ENCODE measurements at regions not wholly inside any gene's neighbourhood (a gene's known extent, or its start where the extent isn't known, plus 50 kb on each side); places are given as distances from the start of the nearest gene placed in this dataset.

DNA sequence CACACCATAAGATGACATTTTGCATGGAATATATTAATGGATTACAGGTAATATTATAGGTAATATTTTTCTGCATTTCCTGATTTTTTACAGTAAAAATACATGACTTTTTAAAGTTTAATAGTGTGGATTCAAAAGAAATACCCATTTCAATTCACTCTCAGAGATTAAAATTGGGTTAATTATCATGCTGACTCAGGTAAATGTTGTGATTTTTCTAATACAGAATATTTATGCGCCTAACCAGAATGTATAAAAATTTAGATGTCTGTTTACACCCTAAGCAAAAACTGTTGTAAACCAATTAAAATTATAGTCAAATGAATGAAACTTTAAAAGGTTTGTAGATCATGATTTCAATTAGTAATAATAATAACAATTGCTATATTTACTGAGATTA lies 117.2 kb upstream of the FLRT2 start:
- DNase-seq = no peak

DNA sequence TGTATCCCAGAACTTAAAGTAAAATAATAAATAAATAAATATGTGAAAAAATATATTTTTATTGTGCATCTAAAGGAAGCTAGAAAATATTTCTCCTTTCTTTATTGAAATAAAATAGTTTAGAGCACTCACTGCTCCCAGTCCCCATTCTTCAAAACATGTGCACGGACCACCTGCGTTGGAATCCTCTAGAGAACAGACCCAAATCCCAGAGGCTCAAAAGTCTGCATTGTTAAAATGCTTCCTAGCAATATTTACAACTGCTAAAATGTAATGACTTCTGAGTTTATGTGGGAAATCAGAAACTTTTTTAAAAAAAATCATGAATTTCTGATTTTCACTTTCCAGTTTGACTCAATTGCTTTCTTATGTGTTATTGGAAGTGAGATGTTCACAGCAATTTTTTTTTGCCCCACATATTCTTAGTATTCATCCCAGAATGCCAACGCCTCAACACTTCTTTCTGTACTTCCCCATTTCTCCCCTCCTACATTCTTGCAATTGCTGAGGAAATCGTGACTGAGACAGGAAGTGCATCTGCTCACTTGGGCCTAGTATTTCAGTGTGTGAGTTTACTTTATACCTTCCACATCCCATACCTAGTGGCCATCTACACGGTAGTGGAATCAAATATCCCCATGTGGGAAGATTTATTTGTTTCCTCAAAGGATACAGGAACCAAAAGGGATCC lies 116.0 kb upstream of the FLRT2 start:
- no peak for DNase-seq

- DNase-seq = peak; percentile 79
Observed at GRCh38 chr14:85415015-85415712, 114.8 kb upstream of the FLRT2 start.

GRCh38 chr14:85416771-85417170 lies 113.2 kb upstream of the FLRT2 start:
- no peak for DNase-seq

- no peak for DNase-seq
Observed at GRCh38 chr14:85417396-85417795, 112.5 kb upstream of the FLRT2 start.

DNA sequence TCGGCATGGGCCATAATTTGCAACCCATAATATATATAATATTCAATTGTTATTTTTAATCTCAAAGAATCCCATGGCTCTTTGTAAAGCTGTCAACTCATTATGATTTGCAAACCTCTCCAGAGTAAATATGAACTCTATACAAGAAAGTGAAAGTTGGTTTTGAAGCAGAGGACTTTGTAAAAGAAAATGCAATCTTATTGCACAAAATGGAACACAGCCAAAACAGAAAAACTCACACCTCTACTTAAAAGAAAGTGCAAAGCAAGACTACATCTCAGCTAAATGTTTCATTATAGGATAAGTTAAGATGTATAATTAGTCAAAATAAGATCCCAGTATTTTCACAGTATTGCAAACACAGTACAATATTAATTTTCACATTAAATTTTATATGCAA lies 111.2 kb upstream of the FLRT2 start:
- no peak for DNase-seq

DNA sequence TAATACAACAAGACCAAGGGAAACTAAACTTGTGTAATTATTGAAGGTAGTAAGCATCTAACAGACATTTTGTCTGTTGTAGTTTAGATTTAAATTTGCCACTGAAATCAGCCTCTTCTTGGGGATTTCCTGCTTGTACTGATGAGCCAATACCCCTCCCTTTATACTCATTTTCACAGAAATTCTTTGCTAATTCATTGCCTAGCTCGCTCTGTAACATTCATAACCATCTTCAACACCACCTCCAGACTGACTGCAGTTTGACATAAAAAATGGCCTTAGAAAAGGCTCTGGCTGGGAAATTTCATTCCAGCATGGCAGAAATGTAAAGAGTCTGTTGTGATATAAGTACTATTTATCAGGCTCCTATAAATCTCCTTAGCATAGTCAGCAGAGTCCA lies 109.7 kb upstream of the FLRT2 start:
- no peak for DNase-seq

DNA sequence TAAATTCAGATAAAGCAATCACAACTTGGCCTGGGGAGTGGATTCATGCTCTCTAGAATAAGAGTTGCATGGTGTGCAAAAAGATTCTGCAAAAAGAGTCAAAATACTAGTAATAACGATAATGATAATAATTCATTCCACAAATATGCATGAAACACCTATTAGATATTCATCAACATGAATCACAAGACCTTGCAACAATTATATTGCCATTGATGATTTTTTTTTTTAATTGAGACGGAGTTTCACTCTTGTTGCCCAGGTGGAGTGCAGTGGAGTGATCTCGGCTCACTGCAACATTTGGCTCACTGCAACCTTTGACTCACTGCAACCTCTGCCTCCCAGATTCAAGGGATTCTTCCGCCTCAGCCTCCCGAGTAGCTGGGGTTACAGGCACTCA lies 109.2 kb upstream of the FLRT2 start:
- DNase-seq = no peak

DNA sequence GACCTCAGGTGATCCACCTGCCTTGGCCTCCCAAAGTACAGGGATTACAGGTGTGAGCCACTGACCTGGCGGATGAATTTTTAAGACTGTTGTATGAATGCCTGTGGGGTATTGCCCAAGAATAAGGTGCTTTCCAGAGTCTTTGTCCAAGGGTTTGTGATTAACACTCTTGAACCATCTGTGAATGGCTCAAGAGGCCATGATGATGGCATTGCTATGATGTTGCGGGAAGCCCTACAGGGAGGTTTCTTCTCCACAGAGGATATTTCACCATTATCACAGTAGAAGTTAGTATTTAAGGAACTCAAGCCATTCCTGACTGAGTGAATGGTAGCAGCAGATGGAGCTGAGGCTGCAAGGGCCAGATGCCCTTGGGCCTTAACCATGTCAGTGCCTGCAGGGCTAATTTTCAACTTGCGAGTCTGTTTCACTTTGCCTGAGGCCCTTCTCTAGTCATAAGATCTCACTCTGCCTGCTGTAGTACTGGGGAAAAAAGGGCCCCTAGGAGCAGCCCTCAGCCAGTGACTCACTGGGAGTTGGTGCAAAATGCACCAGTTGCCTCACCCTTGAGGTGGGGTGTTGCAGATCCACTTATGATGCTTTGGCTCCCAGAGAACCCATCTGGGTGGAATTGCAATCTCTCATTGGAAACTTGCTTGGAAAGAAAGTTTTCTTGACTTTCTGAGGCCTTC lies 108.6 kb upstream of the FLRT2 start:
- DNase-seq = no peak

- no peak for DNase-seq
Observed at GRCh38 chr14:85423889-85424288, 106.1 kb upstream of the FLRT2 start.

DNA sequence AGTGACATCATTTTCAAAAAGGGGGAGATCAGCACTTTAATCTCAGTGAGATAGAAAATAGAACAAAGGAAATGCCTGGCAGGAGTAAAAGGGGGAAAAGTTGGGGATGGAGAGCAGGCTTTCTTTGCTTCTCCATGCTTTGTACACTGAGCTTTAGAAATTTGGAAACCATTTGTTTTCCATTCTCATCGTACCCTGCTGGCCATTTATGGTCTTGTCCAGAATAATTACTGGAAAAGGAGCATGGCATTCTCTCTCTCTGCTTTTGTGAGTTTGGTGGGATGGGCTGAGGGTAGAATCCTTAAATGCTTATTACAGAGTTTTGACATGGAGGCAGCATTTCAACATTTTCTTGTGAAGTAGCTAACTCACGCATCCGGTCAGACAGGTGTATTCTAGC lies 104.4 kb upstream of the FLRT2 start:
- DNase-seq = no peak

DNA sequence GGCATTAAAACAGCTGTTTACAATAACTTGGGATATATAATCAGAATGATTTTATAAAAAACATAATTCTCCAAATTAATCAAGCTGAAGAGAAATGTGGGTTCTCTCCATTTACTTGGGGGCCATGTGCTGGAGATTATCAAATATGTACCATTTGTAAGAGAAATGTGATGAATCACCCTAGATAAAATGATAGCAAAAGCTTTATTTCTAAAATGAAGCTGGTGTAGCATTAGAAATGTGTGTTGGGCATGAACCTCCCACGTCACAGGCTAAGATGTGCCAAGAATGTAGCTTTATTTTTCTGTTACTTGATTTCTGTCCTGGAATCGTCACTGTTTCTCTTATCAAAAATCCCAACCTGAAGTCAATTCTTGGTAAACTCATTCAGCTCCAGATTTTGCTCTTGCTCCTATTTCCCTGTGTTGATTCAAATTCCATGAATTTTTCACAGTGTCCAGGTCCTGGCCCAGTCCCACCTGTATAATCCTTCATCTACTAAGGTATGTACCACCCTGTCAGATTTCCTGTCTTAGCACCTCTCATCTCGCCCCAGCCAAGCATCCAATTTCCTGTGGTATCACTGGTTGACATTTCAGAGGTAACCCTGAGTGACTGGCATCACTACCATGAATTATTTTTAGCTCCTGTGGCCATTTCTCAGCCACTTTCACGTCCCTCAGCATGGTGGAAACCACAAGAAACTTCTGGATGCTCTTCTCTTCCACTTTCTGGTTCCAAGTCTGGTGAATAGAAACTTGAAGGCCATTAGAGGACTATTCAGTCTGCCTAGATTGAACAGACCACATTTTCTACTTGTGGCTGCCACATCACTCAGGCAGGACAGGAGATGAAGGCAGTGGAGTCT lies 103.6 kb upstream of the FLRT2 start:
- no peak for DNase-seq

- DNase-seq = no peak
Observed at GRCh38 chr14:85428926-85429325, 101.0 kb upstream of the FLRT2 start.

- no peak for DNase-seq
Observed at GRCh38 chr14:85437148-85437547, 92.8 kb upstream of the FLRT2 start.

- no peak for DNase-seq
Observed at GRCh38 chr14:85438001-85438400, 91.9 kb upstream of the FLRT2 start.

GRCh38 chr14:85438481-85438942 lies 91.4 kb upstream of the FLRT2 start:
- no peak for DNase-seq

DNA sequence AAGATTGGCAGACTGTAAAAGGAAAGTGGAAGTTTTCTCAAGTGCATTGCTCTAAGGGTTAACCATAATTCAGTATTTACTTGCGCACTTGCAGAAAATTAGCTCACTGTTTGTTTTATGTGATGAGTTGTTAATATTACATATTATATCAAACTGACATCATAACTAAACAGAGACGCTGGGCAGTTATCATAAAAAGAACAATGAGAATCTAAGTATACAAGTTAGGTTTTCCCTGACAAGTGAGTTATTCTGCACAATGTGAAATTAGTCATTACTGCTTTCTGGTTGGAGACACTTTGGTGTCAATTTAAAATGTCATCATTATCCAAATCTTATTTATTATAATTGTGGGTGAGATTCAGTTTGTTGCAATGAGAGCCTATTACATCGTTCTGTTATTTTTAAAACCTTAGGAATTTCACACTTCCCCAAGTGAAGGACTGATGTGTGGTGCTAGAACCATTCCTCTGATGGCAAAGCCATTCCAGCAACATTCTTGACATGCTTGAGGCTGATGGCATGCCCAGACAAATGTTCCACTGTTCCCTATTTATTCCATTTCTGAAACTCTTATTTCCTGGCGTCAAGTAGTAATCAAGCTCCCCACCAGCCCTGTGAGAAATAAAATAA lies 90.1 kb upstream of the FLRT2 start:
- DNase-seq = no peak

DNA sequence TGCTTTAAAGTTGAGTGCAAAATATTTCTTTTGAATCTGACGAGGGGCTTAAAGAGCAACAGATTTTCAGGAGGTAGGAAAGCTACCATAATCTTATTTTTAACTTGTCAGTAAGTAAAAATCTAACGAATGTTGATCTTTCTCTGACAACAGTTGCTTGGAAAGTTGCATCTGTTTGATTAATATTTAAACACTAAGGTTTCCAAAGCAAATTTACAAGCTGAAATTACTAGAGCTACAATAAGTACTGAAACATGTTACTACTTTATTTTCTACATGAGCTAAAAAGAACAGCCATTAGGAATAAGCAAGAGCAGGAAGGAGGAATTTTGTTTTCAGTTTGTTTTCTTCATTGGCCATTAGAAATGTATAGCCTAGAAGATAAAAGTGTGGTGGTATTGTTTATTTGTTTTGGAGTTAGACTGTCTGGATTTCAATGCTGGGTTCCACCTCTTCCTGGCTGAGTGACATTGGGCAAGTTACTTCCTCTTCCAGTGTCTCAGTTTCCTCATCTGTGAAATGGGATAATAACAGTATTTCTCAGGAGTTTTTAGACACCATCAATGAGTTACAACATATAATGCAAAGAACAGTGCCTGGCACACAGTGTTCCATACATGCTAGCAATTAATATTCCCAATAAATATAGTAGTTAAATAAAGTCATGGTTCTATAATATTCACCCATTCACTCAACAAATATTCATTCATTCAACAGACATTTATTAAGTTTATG lies 87.9 kb upstream of the FLRT2 start:
- no peak for DNase-seq

DNA sequence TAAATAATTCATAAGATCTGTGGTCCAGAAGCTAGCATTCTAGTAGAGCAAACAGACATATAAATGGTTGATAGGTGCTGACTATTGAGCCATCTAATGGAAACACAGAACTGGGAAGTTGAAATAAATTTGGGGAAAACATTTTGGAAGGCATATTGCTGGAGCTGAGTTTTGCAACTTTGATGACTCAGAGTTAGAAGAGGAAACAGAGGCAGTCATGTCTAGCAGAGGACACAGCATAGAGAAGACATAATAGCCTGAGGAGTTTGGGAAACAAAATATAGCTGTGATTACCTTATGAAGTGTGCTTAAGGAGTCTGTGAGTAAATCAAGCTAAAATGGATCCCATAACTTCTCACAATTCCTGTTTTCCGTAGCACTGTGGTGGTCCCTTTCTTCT lies 86.9 kb upstream of the FLRT2 start:
- no peak for DNase-seq

GRCh38 chr14:85444635-85445034 lies 85.3 kb upstream of the FLRT2 start:
- DNase-seq = peak; percentile 85

- DNase-seq = no peak
Observed at GRCh38 chr14:85445151-85445795, 84.7 kb upstream of the FLRT2 start.
